Urothelium cell line (cell line): ENCODE measurements at regions not wholly inside any gene's neighbourhood (a gene's known extent, or its start where the extent isn't known, plus 50 kb on each side); places are given as distances from the start of the nearest gene placed in this dataset.
A peak's percentile ranks its signal among the peaks of the same experiment; 100 is the strongest.
"Not testable (repeated sequence)": the region's sequence is repeated elsewhere in the genome, so short reads cannot be mapped to it uniquely, and the experiment has no call there.

ENCODE experiments used
- DNase-seq: peaks from one replicate; pipeline ENCODE4 v3.0.0; 2011; ENCODE audit warnings: low spot score, mixed read lengths
- FAIRE-seq: peaks from 2 replicates; lab custom pipeline; 2011; peaks lifted over from hg19 to GRCh38; lab: Jason Lieb, UNC

- DNase-seq (peak; percentile 47), FAIRE-seq (no peak)
Measured at GRCh38 chr12:116687888-116688287, 50.0 kb downstream of the SPRING1 start.

- FAIRE-seq: no peak
- no peak for DNase-seq
Measured at GRCh38 chr12:116684891-116685290, 53.0 kb downstream of the SPRING1 start.

GRCh38 chr12:116677202-116677661 is 60.6 kb downstream of the SPRING1 start:
- FAIRE-seq: no peak
- DNase-seq: no peak

GRCh38 chr12:116675339-116676107 is 62.3 kb downstream of the SPRING1 start:
- DNase-seq (no peak), FAIRE-seq (no peak)

GRCh38 chr12:116674643-116675183 is 63.2 kb downstream of the SPRING1 start:
- no peak for FAIRE-seq
- no peak for DNase-seq

- FAIRE-seq (no peak), DNase-seq (no peak)
Measured at GRCh38 chr12:116673681-116674111, 64.2 kb downstream of the SPRING1 start.

GRCh38 chr12:116672842-116673516 is 64.9 kb downstream of the SPRING1 start:
- DNase-seq (no peak), FAIRE-seq (no peak)

GRCh38 chr12:116672010-116672409 is 65.9 kb downstream of the SPRING1 start:
- FAIRE-seq: no peak

GRCh38 chr12:116670859-116671258 is 67.0 kb downstream of the SPRING1 start:
- FAIRE-seq: no peak
- no peak for DNase-seq

More at GRCh38 chr12:116672010-116672409, 65.9 kb downstream of the SPRING1 start:
- DNase-seq: no peak

- DNase-seq: no peak
- FAIRE-seq: no peak
Measured at GRCh38 chr12:116667752-116668151, 70.1 kb downstream of the SPRING1 start.

GRCh38 chr12:116666829-116667228 is 71.0 kb downstream of the SPRING1 start:
- FAIRE-seq, DNase-seq: not testable (repeated sequence)

GRCh38 chr12:116666305-116666673 is 71.6 kb downstream of the SPRING1 start:
- no peak for DNase-seq
- FAIRE-seq: no peak

- no peak for FAIRE-seq
- DNase-seq: no peak
Measured at GRCh38 chr12:116665666-116666304, 72.1 kb downstream of the SPRING1 start.

GRCh38 chr12:116664085-116664484 is 73.8 kb downstream of the SPRING1 start:
- DNase-seq: no peak
- no peak for FAIRE-seq

- DNase-seq: no peak
- no peak for FAIRE-seq
Measured at GRCh38 chr12:116662612-116663144, 75.2 kb downstream of the SPRING1 start.

- DNase-seq: no peak
- no peak for FAIRE-seq
Measured at GRCh38 chr12:116661341-116661740, 76.5 kb downstream of the SPRING1 start.

GRCh38 chr12:116660740-116661139 is 77.1 kb downstream of the SPRING1 start:
- FAIRE-seq, DNase-seq: not testable (repeated sequence)

GRCh38 chr12:116659771-116660481 is 77.9 kb downstream of the SPRING1 start:
- FAIRE-seq (no peak), DNase-seq (no peak)

- no peak for FAIRE-seq
- DNase-seq: no peak
Measured at GRCh38 chr12:116657921-116658495, 79.9 kb downstream of the SPRING1 start.

- FAIRE-seq (no peak), DNase-seq (no peak)
Measured at GRCh38 chr12:116656306-116656705, 81.6 kb downstream of the SPRING1 start.
